Stimulated activated CD8-positive, alpha-beta memory T cell treated with anti-CD3 and anti-CD28 coated beads, Interleukin-2, amount 100 ng/mL, for 1 hour (primary cell): ENCODE measurements at regions not wholly inside any gene's neighbourhood (a gene's known extent, or its start where the extent isn't known, plus 50 kb on each side); places are given as distances from the start of the nearest gene placed in this dataset.
"Not testable (repeated sequence)": the region's sequence is repeated elsewhere in the genome, so short reads cannot be mapped to it uniquely, and the experiment has no call there.

Experiments used
- DNase-seq, 2 donors: peaks; one replicate each; pipeline ENCODE4 v3.0.0-alpha.2; 2020; ENCODE audit warnings: low read depth in 2 of 2

- peak in 1 of 2 donors; percentile 4 for DNase-seq
Measured at GRCh38 chr15:28789401-28790114, 58.9 kb downstream of the GOLGA6L7 start.

- DNase-seq, result not testable (repeated sequence)
Measured at GRCh38 chr15:28788649-28789400, 59.6 kb downstream of the GOLGA6L7 start.

DNA sequence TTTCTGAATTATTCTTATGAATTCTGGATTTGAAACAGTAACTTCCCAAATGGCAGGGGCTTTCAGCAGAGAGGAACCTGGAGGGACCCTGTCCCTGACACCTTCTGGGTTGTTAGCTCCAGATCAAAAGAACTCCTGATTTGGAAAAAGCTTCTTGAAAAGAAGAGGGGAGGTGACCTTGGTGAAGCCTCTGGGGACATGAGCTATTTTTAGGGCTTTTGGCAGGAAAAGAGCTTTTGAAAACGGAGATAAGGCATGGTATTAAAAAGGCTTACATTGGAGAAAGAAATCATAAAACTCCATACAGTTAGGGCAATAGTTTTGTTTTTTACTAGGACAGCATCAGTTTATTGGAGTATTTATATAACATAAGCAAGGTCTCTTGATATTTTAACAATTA, 60.3 kb downstream of the GOLGA6L7 start:
- DNase-seq, result not testable (repeated sequence)

DNA sequence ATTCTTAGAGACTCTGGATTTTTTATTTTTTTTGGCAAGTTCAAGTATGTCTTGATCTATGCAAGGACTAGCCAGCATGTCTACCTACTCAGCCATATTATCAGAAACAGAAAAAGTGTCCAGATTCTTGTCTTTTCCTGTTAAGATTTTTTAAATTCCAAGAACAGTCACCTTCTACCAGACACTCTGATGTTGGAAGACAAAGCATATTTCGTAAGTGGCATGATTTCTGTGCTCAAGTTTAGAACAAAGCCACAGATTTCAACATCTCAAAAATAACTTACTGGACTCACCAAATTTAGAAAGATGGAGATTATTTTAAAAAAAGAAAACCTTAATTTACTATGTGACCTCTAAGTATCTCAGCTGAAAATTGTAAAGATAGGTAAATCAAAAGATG, 61.9 kb downstream of the GOLGA6L7 start:
- no peak for DNase-seq

GRCh38 chr15:28784347-28785163, 63.9 kb downstream of the GOLGA6L7 start:
- not testable (repeated sequence) for DNase-seq

DNA sequence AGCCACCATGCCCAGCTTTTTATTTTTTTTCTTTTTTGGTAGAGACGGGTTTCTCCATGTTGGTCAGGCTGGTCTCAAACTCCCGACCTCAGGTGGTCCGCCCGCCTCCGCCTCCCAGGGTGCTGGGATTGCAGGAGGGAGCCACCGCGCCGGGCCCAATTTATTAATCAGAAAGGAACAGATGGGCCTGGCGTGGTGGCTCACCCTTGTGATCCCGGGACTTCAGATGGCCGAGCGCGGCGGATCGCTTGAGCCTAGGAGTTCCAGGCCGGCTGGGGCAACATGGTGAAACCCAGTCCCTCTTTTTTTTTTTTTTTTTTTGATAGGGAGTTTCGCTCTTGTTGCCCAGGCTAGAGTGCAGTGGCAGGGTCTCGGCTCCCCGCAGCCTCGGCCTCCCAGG, 64.6 kb downstream of the GOLGA6L7 start:
- no peak for DNase-seq

- no peak for DNase-seq
Measured at GRCh38 chr15:28783466-28783865, 65.0 kb downstream of the GOLGA6L7 start.

DNA sequence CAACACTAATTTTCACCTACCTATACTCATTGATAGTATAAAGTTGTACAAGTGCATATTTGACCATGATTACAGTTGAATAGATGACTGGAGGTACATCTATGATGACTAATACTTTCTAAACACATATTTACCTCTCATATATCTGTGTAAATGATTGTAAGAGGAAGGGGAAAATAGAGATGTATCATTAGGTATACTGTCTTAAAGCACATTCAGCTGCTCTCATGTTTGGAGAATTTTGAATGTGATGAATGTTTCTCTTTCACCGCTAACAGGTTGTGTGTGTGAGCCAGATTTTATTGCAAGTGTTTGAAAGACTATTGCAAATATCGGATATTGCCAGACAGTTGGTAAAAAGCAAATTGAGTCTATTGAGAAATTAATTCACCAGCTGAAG, 66.2 kb upstream of the GOLGA8M start:
- DNase-seq, result not testable (repeated sequence)

DNA sequence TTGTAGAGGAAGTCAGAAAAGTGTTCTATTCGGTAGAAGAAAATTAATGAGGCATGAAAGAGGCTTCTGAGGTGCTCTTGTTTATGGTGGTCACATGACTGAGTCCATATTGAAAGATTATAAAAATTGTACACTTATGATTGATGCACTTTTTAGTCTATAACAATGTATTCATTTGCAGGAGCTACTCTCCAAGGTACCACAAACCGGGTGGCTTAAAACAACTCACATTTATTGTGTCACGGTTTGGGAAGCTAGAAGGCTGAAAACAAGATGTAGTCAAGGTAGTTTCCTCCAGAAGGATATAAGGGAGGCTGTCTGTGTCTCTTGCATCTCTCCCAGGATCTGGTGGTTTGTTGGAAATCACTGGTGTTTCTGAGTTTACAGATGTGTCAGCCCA, 60.6 kb upstream of the GOLGA8M start:
- not testable (repeated sequence) for DNase-seq
